HUES6 (cell line): ENCODE measurements at regions not wholly inside any gene's neighbourhood (a gene's known extent, or its start where the extent isn't known, plus 50 kb on each side); places are given as distances from the start of the nearest gene placed in this dataset.
"Not testable (repeated sequence)": the region's sequence is repeated elsewhere in the genome, so short reads cannot be mapped to it uniquely, and the experiment has no call there.

Experiments
- H3K27ac ChIP-seq: 2 replicates; pipeline ENCODE4 v1.7.0; 2013; ENCODE audit warnings: low read depth, mild to moderate bottlenecking, low read length, inconsistent platforms
- H3K27me3 ChIP-seq: 2 replicates; pipeline ENCODE4 v1.6.1; 2013; ENCODE audit warnings: low read length; ENCODE audit not compliant: control insufficient read depth, insufficient read depth
- H3K36me3 ChIP-seq: 2 replicates; pipeline ENCODE4 v1.6.1; 2013; ENCODE audit warnings: low read length; ENCODE audit not compliant: control insufficient read depth, insufficient read depth
- H3K4me1 ChIP-seq: 2 replicates; pipeline ENCODE4 v1.6.1; 2013; ENCODE audit warnings: low read length; ENCODE audit not compliant: control insufficient read depth, insufficient read depth
- H3K4me3 ChIP-seq: 2 replicates; pipeline ENCODE4 v1.5.1; 2013; ENCODE audit warnings: low read depth, low read length
- H3K9ac ChIP-seq: one replicate; pipeline ENCODE4 v1.6.1; 2013; ENCODE audit warnings: mild to moderate bottlenecking, low read length
- H3K9me3 ChIP-seq: 2 replicates; pipeline ENCODE4 v1.6.1; 2013; ENCODE audit warnings: low read depth, low read length; ENCODE audit not compliant: control insufficient read depth, insufficient read depth

- no peak overlapping the region for H3K4me3 ChIP-seq
- H3K9ac ChIP-seq, result no peak overlapping the region
- H3K36me3 ChIP-seq, result peaks cover 9% of the 10 kb centered on the region; the same call in 1 of the 2 replicates
- H3K4me1 ChIP-seq, result peaks cover 35% of the 10 kb centered on the region
- no peak overlapping the region; the same call in 1 of the 2 replicates for H3K27ac ChIP-seq
- no peaks in the 10 kb centered on the region for H3K27me3 ChIP-seq
- H3K9me3 ChIP-seq, result peaks cover 15% of the 10 kb centered on the region
Observed at GRCh38 chr4:78707793-78708192, 68.4 kb upstream of the BMP2K start.

GRCh38 chr4:78710536-78710935 lies 65.6 kb upstream of the BMP2K start:
- no peak overlapping the region for H3K9ac ChIP-seq

GRCh38 chr4:78711676-78712075 lies 64.5 kb upstream of the BMP2K start:
- Histone ChIP-seq H3K36me3 (peaks cover 11% of the 10 kb centered on the region; the same call in 1 of the 2 replicates), H3K27ac (no peak overlapping the region), H3K27me3 (no peaks in the 10 kb centered on the region), H3K9ac (no peak overlapping the region), H3K9me3 (peaks cover 9% of the 10 kb centered on the region), H3K4me1 (peaks cover 14% of the 10 kb centered on the region), H3K4me3 (no peak overlapping the region)

More at GRCh38 chr4:78710536-78710935, 65.6 kb upstream of the BMP2K start:
- H3K27ac ChIP-seq, result no peak overlapping the region
- no peaks in the 10 kb centered on the region for H3K27me3 ChIP-seq
- no peak overlapping the region for H3K4me3 ChIP-seq
- peaks cover 26% of the 10 kb centered on the region for H3K4me1 ChIP-seq
- peaks cover 11% of the 10 kb centered on the region; the same call in 1 of the 2 replicates for H3K36me3 ChIP-seq
- H3K9me3 ChIP-seq, result peaks cover 9% of the 10 kb centered on the region

DNA sequence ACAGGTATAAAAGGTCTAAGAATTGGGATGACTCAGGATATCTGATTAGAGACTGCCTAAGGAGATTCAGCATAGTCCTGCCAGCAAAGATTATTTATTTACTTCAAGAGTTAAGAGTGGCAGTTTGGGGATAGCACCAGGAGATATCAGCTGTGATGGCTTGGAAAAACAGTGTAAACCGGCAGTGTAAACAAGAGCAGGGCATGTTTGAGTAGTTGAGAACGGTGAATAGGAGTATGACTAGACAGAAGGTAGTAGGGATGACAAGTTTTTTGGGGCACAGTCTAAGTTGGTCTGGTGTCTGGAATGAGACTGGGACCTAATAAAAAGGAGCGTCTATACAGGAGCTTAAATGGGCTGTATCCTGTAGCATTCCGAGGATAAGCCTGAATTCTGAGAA lies 61.6 kb upstream of the BMP2K start:
- H3K27me3 ChIP-seq, H3K9me3 ChIP-seq, H3K9ac ChIP-seq, H3K27ac ChIP-seq, H3K4me1 ChIP-seq, H3K4me3 ChIP-seq: not testable (repeated sequence)
- peaks cover 11% of the 10 kb centered on the region; the same call in 1 of the 2 replicates for H3K36me3 ChIP-seq

DNA sequence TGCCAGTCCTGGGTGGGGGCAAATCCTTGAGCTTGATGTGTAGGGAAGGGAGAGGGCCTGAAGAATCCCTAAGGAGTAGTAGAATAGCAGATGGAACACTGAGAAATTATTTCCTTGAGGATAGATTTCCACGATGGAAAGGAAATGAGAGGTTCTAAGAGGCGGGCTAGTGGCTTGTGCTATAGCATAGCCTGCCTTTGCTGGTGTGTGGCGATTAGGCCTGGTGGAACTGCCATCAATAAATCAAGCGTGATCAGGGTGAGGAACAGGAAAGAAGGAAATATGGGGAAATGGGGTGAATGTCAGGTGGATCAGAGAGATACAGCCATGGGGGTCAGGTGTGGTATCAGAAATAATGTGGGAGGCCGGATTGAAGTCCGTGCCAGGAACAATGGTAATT lies 60.8 kb upstream of the BMP2K start:
- H3K27me3 ChIP-seq, H3K27ac ChIP-seq, H3K4me1 ChIP-seq, H3K9ac ChIP-seq, H3K9me3 ChIP-seq, H3K4me3 ChIP-seq: not testable (repeated sequence)
- peaks cover 11% of the 10 kb centered on the region; the same call in 1 of the 2 replicates for H3K36me3 ChIP-seq

DNA sequence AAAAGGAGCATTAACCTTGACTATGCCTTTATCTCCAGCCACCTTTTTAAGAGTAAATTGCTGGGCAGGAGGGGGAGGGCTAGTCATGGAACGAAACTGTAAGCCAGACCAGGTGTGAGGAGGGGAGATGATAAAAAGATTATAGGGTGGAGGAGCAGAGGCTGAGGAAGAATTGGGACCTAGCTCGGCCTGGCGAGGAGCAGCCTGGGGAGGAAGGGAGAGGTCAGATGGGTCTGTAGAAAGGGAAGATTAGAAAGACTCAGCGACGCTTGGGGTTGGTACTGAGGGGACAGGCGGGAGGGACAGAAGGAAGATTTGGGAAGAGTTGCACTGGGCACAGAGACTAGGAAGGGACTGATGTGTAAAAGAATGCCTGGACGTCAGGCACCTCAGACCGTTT lies 58.4 kb upstream of the BMP2K start:
- H3K27me3 ChIP-seq, H3K36me3 ChIP-seq, H3K9me3 ChIP-seq, H3K27ac ChIP-seq: not testable (repeated sequence)
- Histone ChIP-seq H3K4me3 (peak overlapping the region; percentile 29; the same call in 1 of the 2 replicates), H3K9ac (peak overlapping the region; percentile 43), H3K4me1 (peaks cover 29% of the 10 kb centered on the region)

DNA sequence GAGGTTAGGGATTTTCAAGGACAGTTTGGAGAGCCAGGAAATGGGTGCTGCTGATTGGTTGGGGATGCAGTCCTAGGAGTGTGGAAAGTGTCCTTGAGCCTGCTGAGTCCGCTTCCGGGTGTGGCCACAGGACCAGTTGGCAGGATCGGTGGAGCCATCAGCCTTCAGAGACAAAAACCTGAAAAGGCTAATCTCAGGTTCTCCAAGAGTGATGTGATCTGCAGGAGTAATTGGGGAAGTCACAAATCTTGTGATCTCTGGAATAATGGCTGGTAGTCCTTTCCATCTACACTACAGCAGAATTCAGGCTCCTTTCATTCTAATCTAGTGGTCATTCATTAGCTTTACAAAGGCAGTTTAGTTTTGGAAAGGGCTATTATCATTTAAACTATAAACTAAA lies 55.9 kb upstream of the BMP2K start:
- H3K27ac ChIP-seq, result peak overlapping the region; percentile 91; the same call in 1 of the 2 replicates
- H3K9me3 ChIP-seq, result no peaks in the 10 kb centered on the region; the same call in 1 of the 2 replicates
- H3K36me3 ChIP-seq, result no peaks in the 10 kb centered on the region
- H3K9ac ChIP-seq, result peak overlapping the region; percentile 73
- H3K4me1 ChIP-seq, result peaks cover 43% of the 10 kb centered on the region
- H3K27me3 ChIP-seq, result no peaks in the 10 kb centered on the region
- peak overlapping the region; percentile 9; the same call in 1 of the 2 replicates for H3K4me3 ChIP-seq

DNA sequence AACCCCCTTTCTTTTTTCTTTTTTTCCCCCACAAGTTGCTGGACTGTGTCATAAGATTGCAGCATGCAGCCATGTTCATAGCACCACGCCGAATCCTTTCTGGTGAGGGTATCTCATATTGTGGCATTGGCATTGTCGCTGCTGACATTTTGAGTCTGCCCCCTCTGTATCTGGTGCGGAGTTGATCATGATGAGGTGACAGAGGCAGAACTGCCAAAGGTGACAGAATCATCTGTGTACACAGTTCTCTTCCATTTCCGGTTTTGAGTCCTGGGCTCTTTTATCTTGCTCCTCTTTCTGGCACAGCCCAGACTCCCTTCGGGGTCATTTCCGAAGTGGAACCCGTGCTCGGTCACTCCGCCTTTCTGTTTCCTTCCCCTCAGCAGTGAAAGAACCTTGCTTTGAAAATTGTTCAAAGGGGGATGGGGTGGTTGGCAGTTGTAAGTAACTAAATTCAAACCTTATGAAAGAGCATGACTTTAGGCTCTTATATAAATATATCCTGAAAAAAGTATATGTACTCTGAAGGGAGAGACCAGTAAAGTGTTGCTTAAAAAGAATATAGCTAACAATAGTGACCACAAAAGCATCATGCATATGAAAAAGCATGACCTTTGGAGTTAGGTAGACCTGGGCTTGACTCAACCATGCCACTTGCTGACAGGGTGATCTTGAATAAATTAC lies 55.0 kb upstream of the BMP2K start:
- Histone ChIP-seq H3K27ac (peak overlapping the region; percentile 37; the same call in 1 of the 2 replicates), H3K27me3 (no peaks in the 10 kb centered on the region), H3K4me1 (peaks cover 43% of the 10 kb centered on the region), H3K36me3 (no peaks in the 10 kb centered on the region), H3K9me3 (no peaks in the 10 kb centered on the region; the same call in 1 of the 2 replicates), H3K9ac (peak overlapping the region; percentile 58), H3K4me3 (peak overlapping the region; percentile 28; the same call in 1 of the 2 replicates)

GRCh38 chr4:78721747-78722146 lies 54.4 kb upstream of the BMP2K start:
- Histone ChIP-seq H3K4me3 (peak overlapping the region; percentile 28; the same call in 1 of the 2 replicates), H3K27me3 (no peaks in the 10 kb centered on the region), H3K36me3 (no peaks in the 10 kb centered on the region), H3K4me1 (peaks cover 43% of the 10 kb centered on the region), H3K9ac (peak overlapping the region; percentile 58), H3K9me3 (no peaks in the 10 kb centered on the region; the same call in 1 of the 2 replicates), H3K27ac (peak overlapping the region; percentile 48; the same call in 1 of the 2 replicates)

GRCh38 chr4:78722320-78722719 lies 53.8 kb upstream of the BMP2K start:
- Histone ChIP-seq H3K27me3 (no peaks in the 10 kb centered on the region), H3K9ac (peak overlapping the region; percentile 46), H3K4me3 (peak overlapping the region; percentile 23; the same call in 1 of the 2 replicates), H3K4me1 (peaks cover 43% of the 10 kb centered on the region), H3K27ac (peak overlapping the region; percentile 48; the same call in 1 of the 2 replicates), H3K9me3 (no peaks in the 10 kb centered on the region; the same call in 1 of the 2 replicates), H3K36me3 (no peaks in the 10 kb centered on the region)

GRCh38 chr4:78722878-78723277 lies 53.3 kb upstream of the BMP2K start:
- no peaks in the 10 kb centered on the region; the same call in 1 of the 2 replicates for H3K9me3 ChIP-seq
- H3K36me3 ChIP-seq, result no peaks in the 10 kb centered on the region
- H3K4me1 ChIP-seq, result peaks cover 43% of the 10 kb centered on the region
- H3K9ac ChIP-seq, result no peak overlapping the region
- H3K27ac ChIP-seq, result peak overlapping the region; percentile 48; the same call in 1 of the 2 replicates
- no peak overlapping the region for H3K4me3 ChIP-seq
- H3K27me3 ChIP-seq, result no peaks in the 10 kb centered on the region
